DMS 273 treated with DMSO at 0.1 percent for 48 hours (cell line): ENCODE measurements at regions not wholly inside any gene's neighbourhood (a gene's known extent, or its start where the extent isn't known, plus 50 kb on each side); places are given as distances from the start of the nearest gene placed in this dataset.

Experiments used
- DNase-seq: peaks from one replicate; lab custom pipeline; 2025; lab: John Stamatoyannopoulos, UW

DNA sequence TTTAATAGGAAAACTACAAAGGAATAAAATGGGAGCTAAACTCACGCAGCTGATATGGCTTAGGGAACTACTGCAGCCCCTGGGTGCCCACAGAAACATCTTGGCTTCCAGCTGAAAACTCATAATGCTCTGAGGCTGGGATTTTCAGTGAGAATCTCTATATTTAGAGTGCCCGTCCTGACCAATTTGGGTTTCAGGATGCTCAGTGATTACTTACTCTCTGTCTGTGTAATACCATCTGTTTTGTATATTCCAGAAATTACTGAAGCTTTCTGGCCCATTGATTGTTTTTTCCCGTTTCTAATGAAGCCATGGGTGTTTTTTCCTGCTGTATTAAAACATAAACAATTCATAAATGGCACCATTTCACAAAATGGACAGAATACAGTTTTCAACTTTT, 50.6 kb upstream of the ZNF385D start:
- no peak for DNase-seq

DNA sequence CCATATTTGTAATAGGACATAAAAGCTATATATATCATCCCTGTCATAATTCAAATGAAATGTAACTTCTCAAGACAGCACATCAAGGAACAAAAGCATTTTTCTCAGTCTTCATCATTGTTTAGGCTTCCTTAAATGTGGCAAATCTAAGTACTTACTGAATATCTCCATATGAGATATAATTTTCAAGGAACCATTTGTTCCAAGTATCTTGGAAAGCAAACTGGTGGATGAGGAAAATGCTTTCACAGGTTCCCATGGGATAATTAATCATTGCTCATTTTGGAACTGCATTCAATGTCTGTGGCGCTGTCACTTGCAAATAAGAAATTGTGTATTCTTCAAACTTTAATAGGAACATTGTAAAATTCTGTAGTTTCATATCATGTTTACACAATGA, 52.6 kb upstream of the ZNF385D start:
- no peak for DNase-seq

DNA sequence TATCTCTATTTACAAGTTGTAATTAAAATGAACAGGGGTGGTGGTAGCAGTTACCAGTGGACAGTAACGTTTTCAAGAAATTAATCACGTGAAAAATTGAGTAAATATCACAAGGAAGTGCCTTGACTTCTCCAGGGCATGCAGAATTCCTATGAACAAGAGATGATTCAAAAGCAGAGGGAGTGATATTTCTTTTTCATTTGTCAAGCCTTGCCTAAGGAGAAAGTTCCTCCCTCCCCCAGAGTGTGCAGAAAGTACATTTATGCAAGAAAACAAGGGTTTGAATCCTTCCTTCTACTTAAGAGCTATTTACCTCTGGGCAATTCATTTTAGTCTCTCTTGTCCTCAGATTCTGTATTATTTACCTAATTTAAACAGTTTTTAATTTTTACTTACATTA, 53.3 kb upstream of the ZNF385D start:
- DNase-seq: no peak

DNA sequence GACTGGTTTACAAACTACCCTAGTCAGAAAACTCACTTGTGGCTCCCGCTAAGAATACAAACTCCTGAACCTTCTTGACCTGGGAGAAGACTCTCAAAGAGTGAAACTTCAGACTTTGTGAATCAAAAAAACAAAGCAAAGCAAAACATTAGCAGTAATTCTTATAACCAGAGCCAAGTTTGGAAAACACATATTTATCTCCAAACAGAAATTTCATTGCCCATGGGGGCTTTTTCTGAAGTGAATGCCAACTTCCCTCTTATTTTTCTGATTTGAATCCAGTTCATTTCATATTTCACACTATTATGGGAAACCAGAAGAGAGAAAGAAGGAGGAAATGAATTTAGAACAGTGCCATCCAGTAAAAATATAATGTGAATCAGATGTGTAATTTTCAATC, 55.7 kb upstream of the ZNF385D start:
- no peak for DNase-seq

DNA sequence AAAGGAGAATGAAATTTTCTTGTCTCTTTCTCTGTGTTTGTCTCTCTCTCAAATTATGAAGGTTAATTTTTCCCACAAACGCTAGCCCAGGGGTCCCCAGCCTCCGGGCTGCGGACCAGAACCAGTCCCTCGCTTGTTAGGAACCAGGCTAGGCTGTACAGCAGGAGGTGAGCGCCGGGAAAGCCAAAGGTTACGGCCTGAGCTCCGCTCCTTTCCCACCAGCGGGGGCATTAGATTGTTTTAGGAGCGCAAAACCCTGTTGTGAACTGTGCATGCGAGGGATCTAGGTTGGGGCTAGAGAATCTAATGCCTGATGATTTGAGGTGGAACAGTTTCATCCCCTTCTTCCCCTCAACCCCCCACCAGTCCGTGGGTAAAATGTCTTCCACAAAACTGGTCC, 74.7 kb upstream of the ZNF385D start:
- no peak for DNase-seq

DNA sequence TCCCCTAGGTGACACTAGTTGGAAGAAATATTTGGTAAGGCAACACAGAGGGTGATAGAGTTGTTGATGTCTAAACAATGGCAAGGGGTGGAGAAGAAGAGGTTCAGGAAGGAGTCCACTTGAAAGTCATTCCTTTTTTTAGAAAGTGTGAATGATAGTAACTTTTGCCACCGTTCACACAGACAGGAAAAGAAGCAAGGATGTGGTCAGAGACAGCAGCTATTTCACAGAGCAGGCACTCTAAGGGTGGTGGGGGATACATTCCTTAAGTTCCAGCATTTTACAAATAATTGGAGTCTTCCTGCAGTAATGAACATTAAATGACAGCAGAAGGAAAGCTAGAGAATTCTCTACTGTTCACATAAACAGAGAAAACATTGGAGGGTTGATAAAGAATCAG, 75.4 kb upstream of the ZNF385D start:
- no peak for DNase-seq

DNA sequence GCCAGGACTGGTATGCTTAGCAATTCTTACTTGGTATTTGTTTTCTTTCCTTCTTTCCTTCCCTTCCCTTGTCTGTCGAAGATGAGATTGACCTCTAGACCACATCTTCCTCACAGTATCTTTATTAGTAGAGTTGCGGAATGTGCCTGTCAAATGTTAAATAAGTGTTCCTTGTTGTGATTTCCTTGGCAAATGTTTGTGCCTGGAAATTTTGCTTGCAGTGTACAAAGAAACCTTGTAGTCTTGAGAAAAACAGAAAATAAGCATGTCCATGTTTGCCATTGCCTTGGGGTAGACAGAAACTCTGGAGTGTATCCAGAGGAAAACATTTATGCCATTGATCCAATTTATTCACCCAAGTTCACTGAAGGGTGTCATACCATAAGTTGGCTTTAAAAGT, 79.5 kb upstream of the ZNF385D start:
- DNase-seq: no peak

DNA sequence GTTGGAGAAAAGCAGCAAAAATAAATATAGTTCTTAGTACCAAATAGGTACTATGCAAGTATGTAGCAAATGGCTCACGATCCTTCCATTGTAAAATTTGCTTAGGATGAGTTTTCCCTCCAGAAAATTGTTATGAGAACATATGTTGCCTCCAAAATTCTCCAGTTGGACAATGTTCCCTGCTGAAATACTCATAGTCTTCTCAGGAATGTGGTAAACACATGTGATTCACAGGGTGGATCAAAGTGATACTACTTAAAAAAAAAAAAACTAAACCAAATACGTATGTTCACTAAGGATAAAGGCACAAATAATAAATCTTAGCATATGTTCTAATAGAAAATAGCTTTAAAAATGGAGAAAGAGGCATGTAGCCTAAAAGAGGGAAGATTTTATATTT, 84.3 kb upstream of the ZNF385D start:
- DNase-seq: no peak

DNA sequence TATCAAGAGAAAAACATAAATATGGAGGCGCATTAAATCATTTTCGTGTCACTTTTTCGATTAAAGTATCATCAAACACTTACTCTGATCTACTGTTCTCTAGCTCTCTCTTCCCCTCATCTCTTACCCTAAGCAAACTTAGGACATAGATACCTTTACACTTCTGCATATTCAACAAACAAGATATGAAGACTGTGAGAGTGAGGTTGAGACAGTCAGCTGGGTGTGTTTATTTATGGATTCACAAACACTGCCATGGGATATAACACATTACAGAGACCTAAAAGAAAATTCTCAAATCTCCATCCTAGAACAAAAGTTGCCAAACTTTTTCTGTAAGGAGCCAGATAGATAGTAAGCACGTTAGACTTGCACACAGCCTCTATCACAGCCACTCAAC, 85.2 kb upstream of the ZNF385D start:
- no peak for DNase-seq

DNA sequence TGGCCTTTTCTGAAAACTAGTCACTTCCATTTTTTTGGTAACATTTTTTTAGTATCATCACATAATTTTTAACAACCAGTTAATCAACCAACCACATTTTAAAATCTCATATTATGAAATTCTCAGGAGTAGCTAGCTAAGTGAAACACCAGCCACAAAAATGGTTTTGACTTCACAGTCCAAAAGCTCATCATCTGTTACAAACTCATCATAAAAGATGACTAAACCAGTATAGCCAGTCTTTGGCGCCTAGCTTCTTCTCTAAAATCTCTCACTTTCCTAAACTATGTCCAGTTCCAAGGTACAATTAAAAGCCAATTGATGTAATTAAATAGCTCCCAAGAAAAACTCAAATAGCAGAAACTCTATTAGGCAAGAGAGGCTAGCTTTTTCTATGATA, 88.2 kb upstream of the ZNF385D start:
- no peak for DNase-seq

DNA sequence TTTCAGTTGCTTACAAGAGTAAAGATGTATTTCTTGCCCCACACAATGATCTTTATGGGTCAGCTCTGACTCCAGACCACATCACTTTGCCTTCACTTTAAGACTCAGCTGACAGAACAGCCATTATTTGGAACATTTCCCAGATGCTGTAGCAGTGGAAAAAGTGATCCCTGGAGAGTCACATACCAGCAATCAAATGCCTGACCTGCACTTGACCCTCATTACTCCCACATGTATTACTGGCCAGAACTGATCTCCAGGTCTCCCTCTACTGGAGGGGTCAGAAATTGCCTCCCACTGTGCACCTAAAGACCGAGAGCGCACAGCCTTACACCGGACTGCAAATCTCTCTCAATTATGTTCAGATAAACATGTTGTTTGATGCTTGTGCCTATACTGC, 88.6 kb upstream of the ZNF385D start:
- no peak for DNase-seq

DNA sequence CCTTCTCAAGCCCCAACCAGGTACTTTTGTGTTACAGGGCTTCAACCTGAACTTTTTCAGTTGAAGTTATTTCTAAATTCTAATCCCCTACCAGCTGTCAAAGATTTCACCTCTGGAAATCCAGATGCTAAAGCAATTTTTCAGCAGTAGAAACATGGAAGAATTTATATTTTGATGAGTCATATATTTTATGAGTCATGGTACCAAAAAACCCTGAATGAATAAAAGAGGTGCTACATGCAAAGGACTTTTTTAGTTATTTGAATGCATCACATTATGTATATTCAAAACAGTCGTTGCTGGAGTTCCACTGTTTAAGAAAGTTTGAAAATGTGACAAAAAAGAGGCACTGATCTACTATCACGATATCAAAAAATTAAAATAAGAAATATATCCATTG, 96.0 kb upstream of the ZNF385D start:
- no peak for DNase-seq

DNA sequence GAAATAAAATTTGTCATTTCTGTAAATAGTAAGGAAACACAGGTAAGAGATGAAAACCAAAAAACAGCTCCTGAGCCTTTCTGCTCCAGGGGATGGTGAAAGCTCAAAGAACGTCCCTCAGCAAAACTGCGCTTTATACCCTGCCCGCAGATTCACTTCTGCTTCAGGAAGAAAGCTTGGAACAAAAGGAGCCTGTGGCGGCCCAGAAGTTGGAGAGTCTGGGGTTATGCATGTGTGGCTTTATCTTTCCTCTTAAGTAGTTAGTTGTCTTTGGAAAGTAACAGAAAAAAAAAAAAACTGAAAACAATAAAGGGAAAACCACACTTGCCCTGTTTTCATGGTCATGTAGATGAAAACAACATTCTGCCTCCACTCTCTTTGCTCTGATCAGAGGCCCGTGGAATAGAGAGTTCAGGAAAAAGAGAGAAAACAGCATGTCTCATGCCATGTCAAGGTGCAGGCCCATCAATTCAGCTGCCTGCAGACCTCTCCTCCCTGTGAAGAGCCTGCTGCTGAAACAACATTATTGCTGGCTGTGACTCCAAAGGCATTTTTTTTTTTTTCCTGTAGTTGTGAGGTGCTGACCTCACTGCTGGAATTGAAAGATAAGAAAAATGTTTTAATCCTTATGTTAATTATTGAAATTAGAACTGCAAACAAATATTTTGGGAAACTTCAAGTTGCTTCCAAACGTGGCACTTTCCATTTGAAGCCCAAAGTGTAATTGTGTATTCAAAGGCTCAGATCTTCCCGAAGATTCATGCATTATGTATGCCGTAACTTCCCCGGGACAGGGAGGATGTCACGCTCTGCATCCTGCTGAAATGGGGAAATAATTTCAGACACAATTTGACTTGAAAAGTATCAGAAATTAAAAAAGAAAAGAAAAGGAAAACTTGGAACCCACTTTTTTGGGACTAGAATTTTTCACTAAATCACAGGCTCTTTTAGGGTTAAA, 108.4 kb upstream of the ZNF385D start:
- no peak for DNase-seq

DNA sequence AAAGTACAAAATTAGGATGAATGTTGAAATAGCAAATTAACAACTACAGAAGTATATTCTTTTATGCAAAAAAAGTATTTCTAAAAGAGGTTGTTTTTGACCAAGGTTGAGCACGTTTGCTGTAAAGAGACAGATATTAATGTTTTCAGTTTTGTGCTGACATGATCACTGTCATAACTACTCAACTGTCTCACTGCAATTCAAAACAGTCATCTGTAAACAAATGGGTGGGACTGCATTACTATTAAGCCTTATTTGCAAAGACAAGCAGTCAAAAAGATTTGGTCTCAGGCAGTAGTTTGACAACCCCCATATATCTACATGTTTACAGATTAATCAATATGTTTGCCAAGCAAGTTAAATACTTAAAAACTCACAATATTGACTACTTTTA, 109.1 kb upstream of the ZNF385D start:
- no peak for DNase-seq

DNA sequence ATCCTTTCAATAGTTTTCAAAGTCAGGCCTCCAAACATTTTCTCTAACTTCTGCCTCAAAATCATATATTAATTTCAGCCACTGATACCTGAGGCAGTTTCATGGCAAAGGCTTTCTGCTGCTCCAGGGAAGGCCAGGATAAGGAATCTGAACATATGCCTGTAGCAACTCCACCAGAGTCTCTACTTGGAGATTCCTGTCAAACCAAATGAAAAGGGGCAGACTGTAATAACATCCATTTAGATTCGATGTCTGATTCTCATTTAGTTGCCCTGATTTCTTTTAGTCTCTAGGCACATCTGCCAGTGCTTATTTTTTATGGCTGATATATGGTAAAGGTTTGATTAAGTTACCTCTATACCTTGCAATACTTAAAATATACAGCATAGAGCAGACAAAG, 109.6 kb upstream of the ZNF385D start:
- no peak for DNase-seq

DNA sequence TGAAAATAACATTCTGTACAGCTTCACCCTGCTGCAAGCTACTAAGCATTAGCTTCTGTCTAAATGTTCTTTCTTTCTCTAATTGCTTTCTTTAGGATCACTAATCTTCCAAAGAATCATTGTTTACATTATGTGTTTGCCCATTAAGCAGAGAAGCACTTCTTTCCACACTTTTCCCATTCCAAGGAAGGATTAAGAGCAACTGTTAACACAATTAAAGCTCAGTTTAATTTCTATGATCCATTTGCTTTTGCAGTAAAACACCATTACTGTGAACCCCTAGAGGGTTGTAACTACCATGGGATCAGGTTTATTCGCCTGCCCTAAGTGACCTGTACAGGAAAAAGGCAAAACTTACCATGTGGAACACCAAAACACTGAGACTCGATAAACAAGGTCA, 125.8 kb upstream of the ZNF385D start:
- DNase-seq: no peak

DNA sequence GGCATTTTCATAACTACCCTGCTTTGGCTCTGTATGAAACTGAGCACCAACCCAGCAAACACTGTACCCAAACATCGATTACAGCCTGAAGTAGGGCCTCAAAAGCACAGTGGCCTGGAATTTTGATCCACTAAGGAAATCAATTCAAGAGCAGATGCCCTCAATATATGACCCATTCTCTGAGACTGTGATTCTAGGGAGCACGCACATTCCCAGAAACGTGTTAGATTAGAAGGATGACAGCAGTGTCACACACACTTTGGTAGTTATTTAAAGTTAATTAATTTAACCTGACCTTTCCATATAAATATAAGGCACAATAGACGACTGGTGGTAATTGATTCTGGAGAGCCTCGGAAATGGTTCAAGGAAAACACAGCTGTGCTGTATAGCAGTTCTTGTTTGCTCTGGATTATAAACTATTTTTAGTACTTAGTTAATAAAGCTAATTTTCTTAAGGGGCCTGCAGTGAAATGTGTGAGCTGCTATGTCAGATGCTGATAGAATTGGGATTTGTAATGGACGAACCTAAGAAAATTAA, 126.3 kb upstream of the ZNF385D start:
- DNase-seq: no peak

DNA sequence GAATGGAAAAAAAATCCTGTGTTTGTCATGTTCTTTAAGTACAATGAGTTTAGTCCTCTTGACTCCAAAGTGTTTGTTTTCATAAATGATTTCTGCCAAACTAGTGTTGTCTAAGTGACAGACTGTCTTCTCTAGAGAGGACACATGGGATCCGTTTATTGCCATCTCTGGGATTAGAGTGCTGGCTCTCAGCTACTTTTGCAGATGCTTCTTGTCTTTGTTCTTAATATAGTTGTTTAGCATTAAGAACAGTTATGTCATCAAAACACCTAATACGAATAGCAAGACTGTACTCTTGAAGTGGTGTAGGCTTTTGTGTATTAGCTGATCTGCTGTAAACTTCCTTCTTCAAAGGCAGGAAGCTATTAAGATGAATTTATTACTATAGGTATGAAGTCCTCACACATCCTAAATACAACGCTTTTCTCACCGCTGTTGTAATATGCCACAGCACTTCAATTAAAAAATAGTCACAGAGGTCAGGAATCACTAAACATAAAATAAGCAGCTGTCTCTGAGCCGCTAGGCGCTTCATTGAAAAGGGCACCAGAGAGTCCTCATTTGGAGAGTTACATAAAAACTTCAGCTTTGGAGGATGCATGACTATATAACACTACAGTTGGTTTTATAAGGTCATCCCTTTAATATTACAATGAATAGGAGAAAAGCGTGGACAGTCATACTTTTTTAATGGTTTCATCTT, 128.3 kb upstream of the ZNF385D start:
- no peak for DNase-seq

DNA sequence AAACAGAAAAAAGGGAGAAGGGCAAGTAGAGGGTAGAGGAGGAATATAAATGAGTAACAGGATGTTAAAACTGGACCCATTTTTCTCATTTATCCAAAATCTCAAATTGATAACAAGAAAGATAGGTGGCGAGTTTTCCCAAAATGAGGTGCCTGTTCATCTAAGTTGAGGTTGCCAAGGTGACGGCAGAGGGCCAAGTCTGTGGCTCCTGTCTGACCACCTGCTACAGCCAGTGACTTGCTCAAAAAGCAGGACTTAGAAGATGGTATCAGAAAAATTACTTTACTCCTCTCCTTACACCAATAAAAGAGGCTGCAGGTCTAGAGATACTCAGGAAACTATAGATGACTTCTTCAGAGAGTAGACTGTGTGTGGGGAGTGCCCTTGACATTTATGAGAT, 137.6 kb upstream of the ZNF385D start:
- DNase-seq: no peak

DNA sequence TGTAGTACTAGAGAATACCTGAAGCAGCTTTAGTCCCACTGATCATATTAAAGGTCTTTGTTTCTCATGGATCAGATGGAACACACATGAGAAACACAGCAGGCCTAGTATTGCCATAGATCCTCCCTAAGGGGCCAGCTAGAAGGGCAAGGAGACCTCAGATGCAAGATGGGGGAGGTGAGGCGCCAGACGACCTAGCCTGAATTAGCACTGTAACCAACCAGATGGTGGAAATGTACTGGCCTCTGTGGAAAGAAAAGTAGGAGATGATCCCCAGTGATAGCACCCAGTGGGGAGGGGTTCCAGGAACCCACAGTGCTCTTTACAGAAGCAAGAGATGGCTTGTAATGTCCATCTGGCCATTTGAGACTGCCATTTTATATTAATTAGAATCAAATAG, 138.2 kb upstream of the ZNF385D start:
- no peak for DNase-seq

DNA sequence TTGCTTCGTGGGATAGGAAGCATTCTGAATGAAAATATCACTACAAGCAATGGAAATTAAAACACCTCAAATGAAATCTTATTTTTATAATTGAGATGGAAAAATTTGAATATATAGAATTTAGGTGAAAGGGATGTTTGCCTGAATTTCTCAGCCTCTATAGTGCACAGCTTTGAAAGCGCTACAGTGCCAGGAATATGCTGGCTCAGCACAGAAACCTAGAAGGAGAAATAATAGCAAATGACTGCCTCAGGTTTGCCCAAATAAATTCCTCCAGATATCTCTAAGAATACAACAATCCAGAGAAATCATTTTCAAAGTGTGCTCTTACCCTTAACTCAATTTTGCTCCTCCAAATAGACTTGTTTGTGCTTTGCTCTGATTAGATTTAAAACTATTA, 141.1 kb upstream of the ZNF385D start:
- DNase-seq: no peak

DNA sequence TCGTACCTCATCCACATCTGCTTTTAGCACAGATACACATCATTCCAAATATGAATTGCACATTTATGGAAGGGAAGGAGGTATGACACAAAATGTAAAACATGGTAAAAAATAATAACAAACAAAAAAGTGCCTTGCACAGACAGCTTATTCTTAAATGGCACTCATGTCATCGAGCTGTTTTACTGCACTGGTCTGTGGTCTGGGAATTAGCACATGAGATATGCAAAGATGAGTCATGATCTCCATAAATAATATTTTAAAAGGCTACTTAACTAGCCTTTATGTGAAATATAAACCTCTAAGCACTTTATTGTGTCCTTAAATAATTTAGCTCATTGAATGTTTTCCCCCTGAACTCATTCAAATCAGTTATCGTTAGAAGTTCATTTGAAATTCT, 142.2 kb upstream of the ZNF385D start:
- DNase-seq: no peak
